Endothelial cell of umbilical vein (primary cell): ENCODE measurements at regions not wholly inside any gene's neighbourhood (a gene's known extent, or its start where the extent isn't known, plus 50 kb on each side); places are given as distances from the start of the nearest gene placed in this dataset.

ENCODE experiments used
- BruUV-seq: library from RNA; stranded (reverse); fragments of 400-500 nt; replicated peaks from 2 replicates; lab custom pipeline; 2021; lab: Mats Ljungman, UMichigan
- CTCF ChIA-PET: fragments of 300-600, 350-600 bp; sonication (Branson Sonifier 250); formaldehyde crosslinking; loops from one replicate; lab custom pipeline; 2021; ENCODE audit warnings: antibody characterized with exemption, inconsistent platforms; lab: Charles Lee
- POLR2A ChIA-PET: fragments of 300-600, 350-600 bp; sonication (Branson Sonifier 250); formaldehyde crosslinking; loops from one replicate; lab custom pipeline; 2021; ENCODE audit warnings: antibody characterized with exemption, inconsistent platforms; lab: Charles Lee
- DNase-seq: peaks from one replicate; pipeline ENCODE4 v3.0.0-alpha.2; 2011; ENCODE audit warnings: low read depth, low spot score
- FAIRE-seq: peaks from 2 replicates; lab custom pipeline; 2011; peaks lifted over from hg19 to GRCh38; lab: Jason Lieb, UNC
- H2AFZ ChIP-seq: 2 replicates; pipeline ENCODE4 v1.6.0; 2012; ENCODE audit warnings: low read depth, low read length, control low read depth, inconsistent platforms
- H3K27ac ChIP-seq: 2 replicates; pipeline ENCODE4 v1.5.1; 2011; ENCODE audit warnings: low read depth, mild to moderate bottlenecking, control low read depth, low read length, moderate library complexity; ENCODE audit not compliant: insufficient read depth
- H3K27me3 ChIP-seq, 2 experiments: 2 replicates each; pipeline versions ENCODE4 v1.6.0 to v1.6.1; 2011; ENCODE audit warnings: low read length in 2 of 2, mixed read lengths in 1 of 2; ENCODE audit not compliant: control insufficient read depth in 2 of 2, insufficient read depth in 2 of 2
- H3K36me3 ChIP-seq, 2 experiments: 2 replicates in 1 of 2; 3 replicates in 1 of 2; pipeline ENCODE4 v1.5.1; 2011; ENCODE audit warnings: low read length in 2 of 2, mild to moderate bottlenecking in 1 of 2, moderate library complexity in 1 of 2; ENCODE audit not compliant: control insufficient read depth in 2 of 2, insufficient read depth in 2 of 2; ENCODE audit errors: extremely low read depth in 1 of 2
- H3K4me1 ChIP-seq: 3 replicates; pipeline ENCODE4 v1.5.1; 2011; ENCODE audit warnings: mild to moderate bottlenecking, low read length; ENCODE audit not compliant: control insufficient read depth, insufficient read depth; ENCODE audit errors: extremely low read depth
- H3K4me2 ChIP-seq: 2 replicates; pipeline ENCODE4 v1.6.1; 2011; ENCODE audit warnings: low read length, control low read depth, mixed read lengths; ENCODE audit not compliant: insufficient read depth
- H3K4me3 ChIP-seq, 3 experiments: fragments of 200-600 bp in 1 of 3; sonication (generic), shearing (Covaris generic) in 1 of 3; replicated peaks in 1 of 3; 2 replicates each; pipeline ENCODE4 v1.5.1; 2011 to 2016; ENCODE audit warnings: control low read depth in 3 of 3, low read length in 3 of 3, mild to moderate bottlenecking in 2 of 3, inconsistent platforms in 1 of 3, low read depth in 1 of 3, moderate library complexity in 1 of 3; ENCODE audit not compliant: insufficient read depth in 1 of 3
- H3K79me2 ChIP-seq: 2 replicates; pipeline ENCODE4 v1.6.0; 2012; ENCODE audit warnings: low read length, inconsistent platforms; ENCODE audit not compliant: control insufficient read depth, insufficient read depth
- H3K9ac ChIP-seq: replicated peaks from 2 replicates; pipeline ENCODE3; 2011; ENCODE audit warnings: low read length, control low read depth; ENCODE audit not compliant: insufficient read depth; ENCODE audit errors: extremely low read depth
- H3K9me1 ChIP-seq: replicated peaks from 3 replicates; pipeline ENCODE4 v1.6.0; 2011; ENCODE audit warnings: mild to moderate bottlenecking, low read length; ENCODE audit not compliant: control insufficient read depth, insufficient read depth; ENCODE audit errors: extremely low read depth
- H3K9me3 ChIP-seq: replicated peaks from 2 replicates; pipeline ENCODE4 v1.5.1; 2012; ENCODE audit warnings: low read length, inconsistent platforms; ENCODE audit not compliant: control insufficient read depth, insufficient read depth
- H4K20me1 ChIP-seq: replicated peaks from 2 replicates; pipeline ENCODE3; 2011; ENCODE audit warnings: mild to moderate bottlenecking, low read length; ENCODE audit not compliant: control insufficient read depth, insufficient read depth; ENCODE audit errors: extremely low read depth
- CTCF ChIP-seq, 2 donors: IDR thresholded peaks; 1 replicate in 1 of 2; 2 replicates in 1 of 2; pipeline ENCODE4 v1.5.1; 2011; ENCODE audit warnings: low read length in 2 of 2, mild to moderate bottlenecking in 2 of 2, moderate library complexity in 2 of 2, control low read depth in 1 of 2, inconsistent platforms in 1 of 2, low read depth in 1 of 2; ENCODE audit not compliant: insufficient read depth in 1 of 2; ENCODE audit errors: extremely low read depth in 1 of 2
- EZH2 ChIP-seq: IDR thresholded peaks from 2 replicates; pipeline ENCODE4 v1.6.1; 2012; ENCODE audit warnings: borderline replicate concordance, low read depth, mild to moderate bottlenecking, moderate library complexity, low read length, inconsistent platforms; ENCODE audit not compliant: severe bottlenecking
- FOS ChIP-seq: IDR thresholded peaks from 2 replicates; pipeline ENCODE4 v1.6.1; 2011; ENCODE audit warnings: mild to moderate bottlenecking, low read length, moderate library complexity, borderline replicate concordance; ENCODE audit not compliant: insufficient read depth
- GATA2 ChIP-seq: IDR thresholded peaks from 2 replicates; pipeline ENCODE4 v1.7.0; 2011; ENCODE audit warnings: low read depth, mild to moderate bottlenecking, moderate library complexity, mixed read lengths, low read length; ENCODE audit not compliant: insufficient read length, insufficient read depth
- JUN ChIP-seq: IDR thresholded peaks from 2 replicates; pipeline ENCODE4 v1.6.1; 2011; ENCODE audit warnings: borderline replicate concordance, low read depth; ENCODE audit not compliant: insufficient read length, insufficient read depth
- MAX ChIP-seq: IDR thresholded peaks from 2 replicates; pipeline ENCODE4 v1.6.1; 2011; ENCODE audit not compliant: insufficient read depth, insufficient read length
- MYC ChIP-seq: IDR thresholded peaks from one replicate; pipeline ENCODE4 v1.6.1; 2011; ENCODE audit warnings: mild to moderate bottlenecking, low read depth, low read length
- POLR2A ChIP-seq: IDR thresholded peaks from 2 replicates; pipeline ENCODE4 v1.6.1; 2012; ENCODE audit warnings: low read depth, mild to moderate bottlenecking, control low read depth, low read length
- POLR2AphosphoS5 ChIP-seq: IDR thresholded peaks from 2 replicates; pipeline ENCODE4 v1.6.1; 2012; ENCODE audit warnings: low read depth, mild to moderate bottlenecking, control low read depth, low read length, moderate library complexity; ENCODE audit not compliant: insufficient read depth
- dilution Hi-C: fragments of 300-500 bp; cut with MboI; formaldehyde crosslinking; loops from one replicate; pipeline ENCODE4 v1.15.0; 2019; ENCODE audit warnings: low sequenced_read_pairs; ENCODE audit not compliant: extremely low pct_ligation_motif_present
- intact Hi-C: fragments of 100-400 bp; cut with micrococcal nuclease; formaldehyde crosslinking; loops from one replicate; pipeline ENCODE4 v1.10.0; 2022

GRCh38 chr6:1497761-1498105 is 108.4 kb downstream of the FOXF2 start:
- dilution Hi-C loops: no loop called here

GRCh38 chr6:1498491-1499113 is 109.2 kb downstream of the FOXF2 start:
- no peaks in the 10 kb centered on the region for H3K9me1 ChIP-seq
- H3K4me2 ChIP-seq: no peak overlapping the region
- POLR2A ChIA-PET: no interaction called here
- no peak overlapping the region for H2AFZ ChIP-seq
- no peak overlapping the region for H3K27ac ChIP-seq
- intact Hi-C loops: no loop called here
- DNase-seq (no peak), FAIRE-seq (no peak)
- peaks cover 0 to 3% of the 10 kb centered on the region in 2 experiments for H3K27me3 ChIP-seq
- dilution Hi-C loops: no loop called here
- H3K79me2 ChIP-seq: no peaks in the 10 kb centered on the region
- H3K36me3 ChIP-seq: no peaks in the 10 kb centered on the region
- TF ChIP-seq FOS: no peak
- TF ChIP-seq JUN: no peak
- TF ChIP-seq GATA2: no peak
- no peak for TF ChIP-seq EZH2
- no peak for TF ChIP-seq MYC
- no peak for TF ChIP-seq MAX
- TF ChIP-seq POLR2A: no peak
- no peak for TF ChIP-seq CTCF (IDR thresholded peaks at IDR 0.05; ENCODE audit: extremely low read depth in 1 of 2, insufficient read depth in 1 of 2, low read depth in 1 of 2, low read length in 2 of 2)
- no peak for TF ChIP-seq POLR2AphosphoS5
- BruUV-seq: no TSS peak
- CTCF ChIA-PET: no interaction called here
- no peak overlapping the region for H3K9ac ChIP-seq
- H3K4me1 ChIP-seq: no peaks in the 10 kb centered on the region
- H4K20me1 ChIP-seq: no peaks in the 10 kb centered on the region
- no peaks in the 10 kb centered on the region for H3K9me3 ChIP-seq
- H3K4me3 ChIP-seq: no peak overlapping the region

More at GRCh38 chr6:1497761-1498105, 108.4 kb downstream of the FOXF2 start:
- POLR2A ChIA-PET: no interaction called here
- no peaks in the 10 kb centered on the region for H3K9me1 ChIP-seq
- DNase-seq (no peak), FAIRE-seq (no peak)
- no peak overlapping the region for H3K4me2 ChIP-seq
- H4K20me1 ChIP-seq: no peaks in the 10 kb centered on the region
- no peaks in the 10 kb centered on the region for H3K9me3 ChIP-seq
- H3K27ac ChIP-seq: no peak overlapping the region
- H3K27me3 ChIP-seq: no peaks in the 10 kb centered on the region
- no TSS peak for BruUV-seq
- CTCF ChIA-PET: interaction anchor here (0.7 kb wide), 1 partner anchor 54 kb away, joined by 3 read pairs; no protein-coding TSS in a partner anchor
- no peak overlapping the region for H2AFZ ChIP-seq
- H3K4me3 ChIP-seq: no peak overlapping the region
- no peak overlapping the region for H3K9ac ChIP-seq
- H3K4me1 ChIP-seq: no peaks in the 10 kb centered on the region
- intact Hi-C loops: no loop called here
- H3K36me3 ChIP-seq: no peaks in the 10 kb centered on the region
- TF ChIP-seq MYC: no peak
- no peak for TF ChIP-seq EZH2
- TF ChIP-seq JUN: no peak
- no peak for TF ChIP-seq POLR2AphosphoS5
- no peak for TF ChIP-seq MAX
- no peak for TF ChIP-seq POLR2A
- TF ChIP-seq GATA2: no peak
- TF ChIP-seq FOS: no peak
- no peaks in the 10 kb centered on the region for H3K79me2 ChIP-seq
